Esophagus muscularis mucosa (tissue), 2 donors: ENCODE measurements at regions not wholly inside any gene's neighbourhood (a gene's known extent, or its start where the extent isn't known, plus 50 kb on each side); places are given as distances from the start of the nearest gene placed in this dataset.

Experiments
- POLR2A ChIP-seq: fragments of 450-650 bp; IDR thresholded peaks from one replicate; pipeline ENCODE4 v1.6.1; 2017; ENCODE audit warnings: antibody characterized with exemption, moderate library complexity, mild to moderate bottlenecking, low read depth
- POLR2AphosphoS5 ChIP-seq, 2 donors: sonication (generic); formaldehyde crosslinking; IDR thresholded peaks; one replicate each; pipeline ENCODE4 v1.6.1; 2017; ENCODE audit warnings: antibody characterized with exemption in 2 of 2

- no peak for TF ChIP-seq POLR2AphosphoS5 (IDR thresholded peaks at IDR 0.05)
- no peak for TF ChIP-seq POLR2A
Observed at GRCh38 chr2:120924924-120925323, 189.3 kb downstream of the GLI2 start.
